Endodermal cell (in vitro differentiated cells): ENCODE measurements at regions not wholly inside any gene's neighbourhood (a gene's known extent, or its start where the extent isn't known, plus 50 kb on each side); places are given as distances from the start of the nearest gene placed in this dataset.

Experiments
- DNase-seq: peaks from one replicate; pipeline ENCODE4 v3.0.0-alpha.2; 2017
- H3K27ac ChIP-seq: 2 replicates; pipeline ENCODE4 v1.5.1; 2013; ENCODE audit warnings: mild to moderate bottlenecking, low read depth, low read length, moderate library complexity
- H3K27me3 ChIP-seq: 2 replicates; pipeline ENCODE4 v1.6.1; 2013; ENCODE audit warnings: mild to moderate bottlenecking, low read length, moderate library complexity; ENCODE audit not compliant: insufficient read depth, control insufficient read depth, poor library complexity, severe bottlenecking
- H3K36me3 ChIP-seq: 2 replicates; pipeline ENCODE4 v1.7.0; 2013; ENCODE audit warnings: mild to moderate bottlenecking, low read length, moderate library complexity; ENCODE audit not compliant: control insufficient read depth, insufficient read depth
- H3K4me1 ChIP-seq: one replicate; pipeline ENCODE4 v1.7.0; 2013; ENCODE audit warnings: low read length; ENCODE audit not compliant: control insufficient read depth, insufficient read depth
- H3K4me3 ChIP-seq: 2 replicates; pipeline ENCODE4 v1.5.1; 2013; ENCODE audit warnings: mild to moderate bottlenecking, low read length, moderate library complexity
- H3K9ac ChIP-seq: 2 replicates; pipeline ENCODE4 v1.6.1; 2013; ENCODE audit warnings: mild to moderate bottlenecking, low read length, moderate library complexity; ENCODE audit not compliant: poor library complexity, severe bottlenecking; ENCODE audit errors: extremely low read depth
- H3K9me3 ChIP-seq: 2 replicates; pipeline ENCODE4 v1.6.1; 2013; ENCODE audit warnings: mild to moderate bottlenecking, low read length, moderate library complexity; ENCODE audit not compliant: control insufficient read depth
- H3K27ac Mint-ChIP-seq: 2 replicates; pipeline ENCODE4 v1.8.0; 2020; ENCODE audit warnings: mixed read lengths
- H3K27me3 Mint-ChIP-seq: 2 replicates; pipeline ENCODE4 v1.8.0; 2021; ENCODE audit warnings: mild to moderate bottlenecking, mixed read lengths; ENCODE audit not compliant: insufficient read depth
- H3K36me3 Mint-ChIP-seq: 2 replicates; pipeline ENCODE4 v1.8.0; 2020; ENCODE audit warnings: low read depth, mixed read lengths
- H3K4me1 Mint-ChIP-seq: 2 replicates; pipeline ENCODE4 v1.8.0; 2020; ENCODE audit warnings: mixed read lengths
- H3K4me3 Mint-ChIP-seq: 2 replicates; pipeline ENCODE4 v1.8.0; 2020; ENCODE audit warnings: mild to moderate bottlenecking, moderate library complexity, mixed read lengths
- H3K9me3 Mint-ChIP-seq: 2 replicates; pipeline ENCODE4 v1.8.0; 2020; ENCODE audit warnings: mild to moderate bottlenecking, mixed read lengths
- WGBS, 2 experiments: methylation state at CpG; one replicate each; pipeline versions ENCODE4 v1.1.5 to v1.1.7; 2013; ENCODE audit warnings: missing lambda C conversion rate in 2 of 2, mixed read lengths in 1 of 2; ENCODE audit not compliant: insufficient coverage in 1 of 2, insufficient read length in 1 of 2; 5-methylcytosine and 5-hydroxymethylcytosine counted together
- TF ChIP-seq, protein P1 (sequence below): fragments of 200-600 bp; sonication (generic); conservative IDR thresholded peaks from 2 replicates; pipeline ENCODE4 v1.5.0; 2021; ENCODE audit warnings: antibody characterized with exemption, mild to moderate bottlenecking

DNA sequence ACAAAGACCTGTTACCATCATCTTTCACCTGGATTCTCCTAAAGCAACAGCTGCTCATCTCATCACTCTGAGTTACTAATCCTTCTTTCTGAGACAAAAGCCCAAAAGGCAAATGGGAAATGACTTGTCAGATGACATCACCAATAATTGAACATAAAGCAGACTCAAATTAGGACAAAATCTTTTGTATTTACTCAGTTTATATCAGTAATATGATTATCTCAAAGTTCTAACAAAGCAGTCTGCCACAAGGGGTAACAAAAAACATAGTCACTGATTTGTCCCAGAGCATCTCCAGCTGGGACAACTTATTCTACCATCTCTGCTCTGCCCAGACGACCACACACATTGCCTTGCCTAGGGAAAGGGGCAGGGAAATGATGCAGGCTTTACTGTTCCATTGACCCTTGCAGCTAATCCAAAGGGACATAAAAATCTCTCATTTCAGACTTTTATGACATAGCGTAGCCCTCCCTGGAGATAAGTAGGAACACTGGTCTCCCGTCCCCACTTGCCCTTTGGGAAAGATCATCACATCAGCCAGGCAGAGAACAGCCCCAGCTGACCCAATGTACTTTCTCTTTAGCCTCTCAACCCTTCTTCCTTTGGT is 249.5 kb upstream of the PTGER4 start:
- Histone ChIP-seq H3K4me3 (no peak overlapping the region), H3K9me3 (peaks cover under 1% of the 10 kb centered on the region), H3K27me3 (no peaks in the 10 kb centered on the region), H3K9ac (no peak overlapping the region), H3K27ac (no peak overlapping the region), H3K36me3 (no peaks in the 10 kb centered on the region), H3K4me1 (no peaks in the 10 kb centered on the region)
- H3K4me3 Mint-ChIP-seq = no peak overlapping the region
- peaks cover 4% of the 10 kb centered on the region for H3K9me3 Mint-ChIP-seq
- 77 to 85% methylated on average over 3 of the region's 3 CpGs for WGBS, 2 experiments
- no peak overlapping the region for H3K27ac Mint-ChIP-seq
- H3K27me3 Mint-ChIP-seq = no peaks in the 10 kb centered on the region
- no peak for DNase-seq
- TF ChIP-seq, protein P1, sequence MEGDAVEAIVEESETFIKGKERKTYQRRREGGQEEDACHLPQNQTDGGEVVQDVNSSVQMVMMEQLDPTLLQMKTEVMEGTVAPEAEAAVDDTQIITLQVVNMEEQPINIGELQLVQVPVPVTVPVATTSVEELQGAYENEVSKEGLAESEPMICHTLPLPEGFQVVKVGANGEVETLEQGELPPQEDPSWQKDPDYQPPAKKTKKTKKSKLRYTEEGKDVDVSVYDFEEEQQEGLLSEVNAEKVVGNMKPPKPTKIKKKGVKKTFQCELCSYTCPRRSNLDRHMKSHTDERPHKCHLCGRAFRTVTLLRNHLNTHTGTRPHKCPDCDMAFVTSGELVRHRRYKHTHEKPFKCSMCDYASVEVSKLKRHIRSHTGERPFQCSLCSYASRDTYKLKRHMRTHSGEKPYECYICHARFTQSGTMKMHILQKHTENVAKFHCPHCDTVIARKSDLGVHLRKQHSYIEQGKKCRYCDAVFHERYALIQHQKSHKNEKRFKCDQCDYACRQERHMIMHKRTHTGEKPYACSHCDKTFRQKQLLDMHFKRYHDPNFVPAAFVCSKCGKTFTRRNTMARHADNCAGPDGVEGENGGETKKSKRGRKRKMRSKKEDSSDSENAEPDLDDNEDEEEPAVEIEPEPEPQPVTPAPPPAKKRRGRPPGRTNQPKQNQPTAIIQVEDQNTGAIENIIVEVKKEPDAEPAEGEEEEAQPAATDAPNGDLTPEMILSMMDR = no peak
- no peaks in the 10 kb centered on the region for H3K4me1 Mint-ChIP-seq
- no peaks in the 10 kb centered on the region for H3K36me3 Mint-ChIP-seq

DNA sequence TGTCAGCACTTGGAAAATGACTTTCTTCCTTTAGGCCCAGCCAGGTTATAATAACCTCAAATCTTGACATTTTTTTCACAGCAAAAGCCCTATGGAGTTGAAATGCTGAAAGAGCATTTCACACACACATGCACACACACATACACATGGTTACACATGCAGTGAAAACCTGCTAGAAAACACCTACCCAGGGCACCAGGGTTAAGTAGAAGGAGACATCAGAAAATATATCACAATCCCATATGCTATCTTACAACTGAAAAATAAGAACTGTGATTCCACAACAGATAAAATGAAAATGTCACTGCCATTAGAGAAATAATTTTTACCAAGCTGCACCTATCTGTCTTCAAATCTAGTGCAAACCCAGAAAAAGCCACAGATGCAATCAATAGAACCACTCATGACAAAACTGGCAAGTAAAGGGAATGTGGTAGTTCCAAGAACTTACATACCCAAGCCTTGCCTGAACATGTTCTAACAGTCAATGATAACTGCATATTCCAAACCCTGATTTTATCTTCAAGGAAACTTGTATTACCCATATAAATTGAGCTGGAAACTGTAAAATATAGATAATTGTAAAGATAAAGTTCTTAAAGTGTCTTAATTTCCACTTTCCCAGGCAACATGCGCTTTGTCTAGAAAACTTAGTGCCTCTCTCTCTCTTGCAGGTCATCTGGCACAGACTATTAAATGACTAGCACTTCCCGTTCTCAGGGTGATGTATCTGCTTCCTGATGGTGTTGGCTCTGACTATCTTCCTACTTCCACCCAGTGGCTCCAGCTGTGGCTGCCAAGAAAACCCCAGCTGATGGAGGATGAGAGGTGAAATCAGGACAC is 250.2 kb upstream of the PTGER4 start:
- no peaks in the 10 kb centered on the region for H3K36me3 ChIP-seq
- Mint-ChIP-seq H3K36me3 (no peaks in the 10 kb centered on the region), H3K9me3 (peaks cover 12% of the 10 kb centered on the region), H3K4me1 (no peaks in the 10 kb centered on the region), H3K27me3 (no peaks in the 10 kb centered on the region), H3K27ac (no peak overlapping the region), H3K4me3 (no peak overlapping the region)
- TF ChIP-seq, protein P1 = no peak
- H3K9me3 ChIP-seq = peaks cover 8% of the 10 kb centered on the region
- H3K27ac ChIP-seq = no peak overlapping the region
- no peak overlapping the region for H3K9ac ChIP-seq
- H3K4me3 ChIP-seq = no peak overlapping the region
- no peak for DNase-seq
- H3K27me3 ChIP-seq = no peaks in the 10 kb centered on the region
- 100% methylated on average over 1 to 2 of the region's 2 CpGs for WGBS, 2 experiments
- no peaks in the 10 kb centered on the region for H3K4me1 ChIP-seq

DNA sequence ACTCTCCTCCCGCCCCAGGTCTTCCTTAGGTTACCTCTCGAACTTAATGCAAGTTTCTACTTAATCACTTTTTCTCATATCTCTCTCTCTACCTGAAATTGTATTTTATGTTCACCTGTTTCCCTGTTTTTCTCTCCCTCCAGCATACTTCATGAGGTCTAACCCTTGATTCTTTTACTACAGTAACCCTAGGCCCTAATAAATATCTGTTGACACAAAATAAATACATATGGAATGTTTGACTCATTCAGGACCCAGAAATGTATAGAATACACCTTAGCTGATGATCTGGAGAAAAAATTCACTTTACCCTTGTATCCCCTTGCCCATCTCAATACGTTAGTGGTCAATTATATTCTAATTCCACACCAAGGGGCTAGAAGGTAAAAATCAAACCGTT is 250.9 kb upstream of the PTGER4 start:
- Histone ChIP-seq H3K9me3 (peaks cover 13% of the 10 kb centered on the region), H3K36me3 (no peaks in the 10 kb centered on the region), H3K4me3 (no peak overlapping the region), H3K9ac (no peak overlapping the region), H3K4me1 (no peaks in the 10 kb centered on the region), H3K27me3 (no peaks in the 10 kb centered on the region), H3K27ac (no peak overlapping the region)
- Mint-ChIP-seq H3K27ac (no peak overlapping the region), H3K27me3 (no peaks in the 10 kb centered on the region), H3K4me3 (no peak overlapping the region), H3K9me3 (peaks cover 15% of the 10 kb centered on the region), H3K4me1 (no peaks in the 10 kb centered on the region), H3K36me3 (no peaks in the 10 kb centered on the region)
- no peak for DNase-seq
- WGBS, 2 experiments = 89 to 96% methylated on average over 4 of the region's 4 CpGs
- TF ChIP-seq, protein P1 = no peak
